ENCODE measurements at regions not wholly inside any gene's neighbourhood (a gene's known extent, or its start where the extent isn't known, plus 50 kb on each side); places are given as distances from the start of the nearest gene placed in this dataset.

GRCh38 chrX:39551762-39552161, 546.0 kb downstream of the BCOR start:
- Histone ChIP-seq H3K27me3 (ENCODE audit: control insufficient read depth, extremely low read depth, insufficient read depth, low read length) (no peaks in the 10 kb centered on the region), H3K9ac (ENCODE audit: control insufficient read depth, extremely low read depth, insufficient read depth, low read length) (no peak overlapping the region), H3K9me3 (ENCODE audit: control insufficient read depth, low read depth, low read length) (peaks cover 2% of the 10 kb centered on the region), H3K27ac (ENCODE audit: control insufficient read depth, insufficient read depth, low read length) (no peak overlapping the region), H3K4me3 (ENCODE audit: control insufficient read depth in 2 of 3, extremely low read depth in 1 of 3, insufficient read depth in 2 of 3, low read depth in 1 of 3, low read length in 3 of 3) (no peak overlapping the region), H4K20me1 (ENCODE audit: control insufficient read depth, extremely low read depth, insufficient read depth, low read length) (no peaks in the 10 kb centered on the region), H3K36me3 (ENCODE audit: control insufficient read depth in 2 of 2, extremely low read depth in 1 of 2, insufficient read depth in 2 of 2, low read length in 2 of 2) (no peaks in the 10 kb centered on the region), H3K4me2 (ENCODE audit: control insufficient read depth, extremely low read depth, insufficient read depth, low read depth, low read length) (no peak overlapping the region), H3K79me2 (ENCODE audit: control insufficient read depth, insufficient read depth, low read length) (no peaks in the 10 kb centered on the region), H3K4me1 (ENCODE audit: control insufficient read depth, extremely low read depth, insufficient read depth, low read length) (no peaks in the 10 kb centered on the region), H2AFZ (ENCODE audit: control insufficient read depth, low read length) (no peak overlapping the region), H3K9me1 (ENCODE audit: control insufficient read depth, extremely low read depth, insufficient read depth, low read length) (no peaks in the 10 kb centered on the region)
- dilution Hi-C loops (cut with MboI; ENCODE audit: extremely low pct_ligation_motif_present, low sequenced_read_pairs) = no loop called here
- FAIRE-seq (no peak), DNase-seq (ENCODE audit: low read depth, low spot score) (no peak)
- no peak for TF ChIP-seq EZH2 (IDR thresholded peaks at IDR 0.05; ENCODE audit: low read length)
- no peak for TF ChIP-seq CTCF (optimal IDR thresholded peaks at IDR 0.05 in 1 of 3, IDR thresholded peaks at IDR 0.05 in 1 of 3, conservative IDR thresholded peaks at IDR 0.05 in 1 of 3; ENCODE audit: extremely low read depth in 1 of 3, insufficient read depth in 2 of 3, low read length in 3 of 3)

GRCh38 chrX:39555431-39555830, 542.3 kb downstream of the BCOR start:
- Histone ChIP-seq H3K9me1 (ENCODE audit: control insufficient read depth, extremely low read depth, insufficient read depth, low read length) (no peaks in the 10 kb centered on the region), H3K9ac (ENCODE audit: control insufficient read depth, extremely low read depth, insufficient read depth, low read length) (no peak overlapping the region), H3K4me1 (ENCODE audit: control insufficient read depth, extremely low read depth, insufficient read depth, low read length) (peaks cover 14% of the 10 kb centered on the region), H4K20me1 (ENCODE audit: control insufficient read depth, extremely low read depth, insufficient read depth, low read length) (no peaks in the 10 kb centered on the region), H3K27ac (ENCODE audit: control insufficient read depth, insufficient read depth, low read length) (no peak overlapping the region), H3K36me3 (ENCODE audit: control insufficient read depth in 2 of 2, extremely low read depth in 1 of 2, insufficient read depth in 2 of 2, low read length in 2 of 2) (no peaks in the 10 kb centered on the region), H3K27me3 (ENCODE audit: control insufficient read depth, extremely low read depth, insufficient read depth, low read length) (no peaks in the 10 kb centered on the region), H3K79me2 (ENCODE audit: control insufficient read depth, insufficient read depth, low read length) (no peaks in the 10 kb centered on the region), H3K9me3 (ENCODE audit: control insufficient read depth, low read depth, low read length) (peaks cover 2% of the 10 kb centered on the region), H3K4me2 (ENCODE audit: control insufficient read depth, extremely low read depth, insufficient read depth, low read depth, low read length) (no peak overlapping the region), H2AFZ (ENCODE audit: control insufficient read depth, low read length) (no peak overlapping the region), H3K4me3 (ENCODE audit: control insufficient read depth in 2 of 3, extremely low read depth in 1 of 3, insufficient read depth in 2 of 3, low read depth in 1 of 3, low read length in 3 of 3) (no peak overlapping the region)
- FAIRE-seq (no peak), DNase-seq (ENCODE audit: low read depth, low spot score) (no peak)
- TF ChIP-seq CTCF (optimal IDR thresholded peaks at IDR 0.05 in 1 of 3, IDR thresholded peaks at IDR 0.05 in 1 of 3, conservative IDR thresholded peaks at IDR 0.05 in 1 of 3; ENCODE audit: extremely low read depth in 1 of 3, insufficient read depth in 2 of 3, low read length in 3 of 3) = no peak
- TF ChIP-seq EZH2 (IDR thresholded peaks at IDR 0.05; ENCODE audit: low read length) = no peak
- dilution Hi-C loops (cut with MboI; ENCODE audit: extremely low pct_ligation_motif_present, low sequenced_read_pairs) = no loop called here

Measured in keratinocyte (primary cell).